NT2/D1 (cell line): ENCODE measurements at regions not wholly inside any gene's neighbourhood (a gene's known extent, or its start where the extent isn't known, plus 50 kb on each side); places are given as distances from the start of the nearest gene placed in this dataset.

Source experiments
- DNase-seq: peaks from one replicate; pipeline ENCODE4 v3.0.0-alpha.2; 2011; ENCODE audit warnings: low read depth, low spot score
- H3K27me3 ChIP-seq: 2 replicates; pipeline ENCODE4 v1.6.0; 2011; ENCODE audit warnings: mild to moderate bottlenecking; ENCODE audit not compliant: insufficient read length, insufficient read depth
- H3K36me3 ChIP-seq: 2 replicates; pipeline ENCODE4 v1.6.1; 2011; ENCODE audit warnings: mild to moderate bottlenecking, low read length, mixed read lengths; ENCODE audit not compliant: insufficient read depth, insufficient read length
- H3K4me1 ChIP-seq: 2 replicates; pipeline ENCODE4 v1.5.1; 2011; ENCODE audit not compliant: insufficient read depth, insufficient read length
- H3K4me3 ChIP-seq: 2 replicates; pipeline ENCODE4 v1.5.1; 2011; ENCODE audit warnings: low read depth; ENCODE audit not compliant: insufficient read length
- H3K9ac ChIP-seq: 2 replicates; pipeline ENCODE4 v1.6.0; 2011; ENCODE audit warnings: low read depth; ENCODE audit not compliant: insufficient read length
- H3K9me3 ChIP-seq: 2 replicates; pipeline ENCODE4 v1.5.1; 2011; ENCODE audit warnings: mild to moderate bottlenecking, low read length; ENCODE audit not compliant: insufficient read depth
- SUZ12 ChIP-seq: IDR thresholded peaks from 2 replicates; pipeline ENCODE4 v1.6.1; 2011; ENCODE audit not compliant: insufficient read length, insufficient read depth; ENCODE audit errors: extremely low read depth
- YY1 ChIP-seq: IDR thresholded peaks from 2 replicates; pipeline ENCODE4 v1.6.1; 2011; ENCODE audit not compliant: insufficient read length, insufficient read depth
- ZNF274 ChIP-seq: IDR thresholded peaks from 2 replicates; pipeline ENCODE4 v1.6.1; 2011; ENCODE audit warnings: mild to moderate bottlenecking, low read depth, low read length

GRCh38 chr4:59881632-59882031, 1318.5 kb upstream of the ADGRL3 start:
- Histone ChIP-seq H3K9me3 (no peaks in the 10 kb centered on the region), H3K9ac (no peak overlapping the region), H3K36me3 (no peaks in the 10 kb centered on the region), H3K4me3 (no peak overlapping the region), H3K27me3 (no peaks in the 10 kb centered on the region), H3K4me1 (no peaks in the 10 kb centered on the region)
- DNase-seq: no peak
- TF ChIP-seq ZNF274 (no peak), YY1 (no peak), SUZ12 (no peak)

- no peaks in the 10 kb centered on the region for H3K4me1 ChIP-seq
- DNase-seq: peak; percentile 11
- no peak overlapping the region for H3K9ac ChIP-seq
- H3K4me3 ChIP-seq: no peak overlapping the region
- no peaks in the 10 kb centered on the region for H3K27me3 ChIP-seq
- TF ChIP-seq YY1: no peak
- TF ChIP-seq SUZ12: no peak
- TF ChIP-seq ZNF274: no peak
- H3K36me3 ChIP-seq: no peaks in the 10 kb centered on the region
- H3K9me3 ChIP-seq: no peaks in the 10 kb centered on the region
Observed at GRCh38 chr4:59904331-59904730, 1295.8 kb upstream of the ADGRL3 start.

GRCh38 chr4:59920416-59920815, 1279.7 kb upstream of the ADGRL3 start:
- H3K27me3 ChIP-seq: no peaks in the 10 kb centered on the region
- no peaks in the 10 kb centered on the region for H3K4me1 ChIP-seq
- no peak for TF ChIP-seq SUZ12
- no peak for TF ChIP-seq ZNF274
- no peak for TF ChIP-seq YY1

GRCh38 chr4:59925290-59925689, 1274.8 kb upstream of the ADGRL3 start:
- Histone ChIP-seq H3K27me3 (no peaks in the 10 kb centered on the region), H3K9me3 (no peaks in the 10 kb centered on the region), H3K9ac (no peak overlapping the region), H3K4me1 (no peaks in the 10 kb centered on the region), H3K4me3 (no peak overlapping the region), H3K36me3 (no peaks in the 10 kb centered on the region)
- DNase-seq: no peak
- TF ChIP-seq ZNF274 (no peak), YY1 (no peak), SUZ12 (no peak)

More at GRCh38 chr4:59920416-59920815, 1279.7 kb upstream of the ADGRL3 start:
- Histone ChIP-seq H3K9me3 (no peaks in the 10 kb centered on the region), H3K9ac (no peak overlapping the region), H3K36me3 (no peaks in the 10 kb centered on the region), H3K4me3 (no peak overlapping the region)
- DNase-seq: no peak

GRCh38 chr4:59936566-59936965, 1263.6 kb upstream of the ADGRL3 start:
- H3K4me3 ChIP-seq: no peak overlapping the region
- no peaks in the 10 kb centered on the region for H3K4me1 ChIP-seq
- H3K9ac ChIP-seq: no peak overlapping the region
- DNase-seq: no peak
- TF ChIP-seq YY1 (no peak), SUZ12 (no peak), ZNF274 (no peak)
- H3K36me3 ChIP-seq: no peaks in the 10 kb centered on the region
- H3K9me3 ChIP-seq: no peaks in the 10 kb centered on the region
- H3K27me3 ChIP-seq: no peaks in the 10 kb centered on the region

GRCh38 chr4:59938166-59938565, 1262.0 kb upstream of the ADGRL3 start:
- TF ChIP-seq ZNF274 (no peak), YY1 (no peak), SUZ12 (no peak)
- H3K4me1 ChIP-seq: no peaks in the 10 kb centered on the region
- no peak for DNase-seq
- no peaks in the 10 kb centered on the region for H3K27me3 ChIP-seq
- no peak overlapping the region for H3K4me3 ChIP-seq
- no peaks in the 10 kb centered on the region for H3K9me3 ChIP-seq
- H3K9ac ChIP-seq: no peak overlapping the region
- H3K36me3 ChIP-seq: no peaks in the 10 kb centered on the region

- H3K4me3 ChIP-seq: no peak overlapping the region
- H3K27me3 ChIP-seq: no peaks in the 10 kb centered on the region
- DNase-seq: no peak
- H3K9ac ChIP-seq: no peak overlapping the region
- no peaks in the 10 kb centered on the region for H3K4me1 ChIP-seq
- no peak for TF ChIP-seq SUZ12
- no peak for TF ChIP-seq YY1
- TF ChIP-seq ZNF274: no peak
- H3K36me3 ChIP-seq: no peaks in the 10 kb centered on the region
- H3K9me3 ChIP-seq: no peaks in the 10 kb centered on the region
Observed at GRCh38 chr4:59945277-59945676, 1254.8 kb upstream of the ADGRL3 start.

- no peaks in the 10 kb centered on the region for H3K27me3 ChIP-seq
- H3K36me3 ChIP-seq: no peaks in the 10 kb centered on the region
- H3K4me3 ChIP-seq: no peak overlapping the region
- no peaks in the 10 kb centered on the region for H3K4me1 ChIP-seq
- H3K9ac ChIP-seq: no peak overlapping the region
- no peaks in the 10 kb centered on the region for H3K9me3 ChIP-seq
- no peak for DNase-seq
- TF ChIP-seq YY1: no peak
- TF ChIP-seq SUZ12: no peak
- no peak for TF ChIP-seq ZNF274
Observed at GRCh38 chr4:59945716-59946115, 1254.4 kb upstream of the ADGRL3 start.
